HPDE6-E6E7 (cell line): ENCODE measurements at regions not wholly inside any gene's neighbourhood (a gene's known extent, or its start where the extent isn't known, plus 50 kb on each side); places are given as distances from the start of the nearest gene placed in this dataset.

Experiments
- DNase-seq: peaks from one replicate; pipeline ENCODE4 v3.0.0; 2011; ENCODE audit warnings: missing footprints; ENCODE audit errors: extremely low spot score

GRCh38 chr4:19329631-19330030 is 922.1 kb upstream of the SLIT2 start:
- DNase-seq, result no peak

GRCh38 chr4:19329077-19329476 is 922.6 kb upstream of the SLIT2 start:
- DNase-seq, result no peak

DNA sequence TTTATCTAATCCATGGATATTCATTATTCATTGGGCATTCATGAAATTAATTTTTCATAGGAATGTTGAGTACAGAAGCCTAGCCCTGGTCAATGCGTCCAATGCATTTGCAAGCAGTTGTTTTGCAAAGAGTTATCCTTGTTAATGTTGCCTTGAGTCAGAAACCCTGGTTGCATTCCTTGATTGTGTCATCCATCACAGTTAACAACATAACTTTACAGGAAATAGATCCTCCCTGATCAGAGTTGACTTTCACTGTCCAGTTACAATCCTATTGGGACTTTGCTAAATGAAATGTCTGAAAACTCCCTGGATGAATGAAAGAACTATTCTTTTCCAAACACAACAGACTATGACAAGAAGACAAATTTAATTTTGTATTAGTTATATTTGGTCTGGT is 924.3 kb upstream of the SLIT2 start:
- no peak for DNase-seq

DNA sequence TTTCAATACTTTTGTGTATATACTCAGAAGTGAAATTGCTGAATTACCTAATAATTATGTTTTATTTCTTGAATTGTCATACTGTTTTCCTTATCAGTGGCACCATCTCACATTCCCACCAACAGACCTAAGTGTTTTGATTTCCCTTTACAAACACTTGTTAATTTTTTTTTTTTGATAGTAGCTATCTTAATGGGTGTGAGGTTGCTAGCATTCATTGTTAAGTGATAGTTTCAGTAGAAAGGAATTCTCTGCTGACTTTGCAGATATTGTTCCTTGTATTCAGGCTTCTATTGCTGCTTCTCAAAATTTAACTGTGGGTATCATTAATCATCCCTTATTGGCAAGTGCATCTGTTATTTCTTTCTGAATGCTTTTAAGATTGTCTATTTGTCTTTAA is 927.5 kb upstream of the SLIT2 start:
- no peak for DNase-seq

DNA sequence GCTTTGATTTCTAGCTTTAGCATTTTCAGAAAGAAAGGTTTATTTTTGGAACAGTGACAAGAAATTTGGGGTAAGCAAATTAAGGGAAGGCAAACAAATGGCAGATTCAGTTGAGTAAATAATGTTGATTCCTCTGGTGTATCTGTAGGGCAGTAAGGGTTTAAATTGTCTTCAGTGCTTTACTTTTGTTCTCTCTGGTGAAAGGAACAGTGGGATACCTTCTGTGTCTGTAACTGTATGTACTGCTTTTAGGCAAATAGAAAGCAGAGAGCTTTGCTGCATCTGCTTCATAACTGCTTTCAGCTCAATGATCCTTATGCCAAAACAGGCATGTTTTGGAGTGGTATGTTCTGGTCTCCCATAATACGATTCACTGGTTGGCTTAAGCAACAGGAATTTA is 932.1 kb upstream of the SLIT2 start:
- DNase-seq, result no peak

DNA sequence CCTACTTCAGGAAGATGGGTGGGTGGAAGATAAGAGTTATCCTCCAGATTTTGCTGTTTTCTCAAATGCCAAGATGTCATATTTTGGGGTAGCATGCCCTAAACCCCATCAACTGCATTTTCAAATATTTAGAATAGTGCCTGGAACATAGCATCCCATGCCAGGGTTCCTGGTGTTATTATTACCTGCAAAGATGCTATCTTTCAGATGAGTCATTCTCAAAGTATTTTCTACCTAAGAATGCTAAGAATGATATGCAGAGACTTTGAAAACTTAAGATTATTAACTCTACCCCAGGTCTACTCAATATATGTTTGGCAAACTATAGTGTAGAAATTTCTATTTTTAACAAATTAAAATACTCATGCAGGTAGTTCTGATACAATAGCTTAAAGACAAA is 934.3 kb upstream of the SLIT2 start:
- DNase-seq, result no peak

GRCh38 chr4:19314116-19314515 is 937.6 kb upstream of the SLIT2 start:
- no peak for DNase-seq

GRCh38 chr4:19309378-19309777 is 942.3 kb upstream of the SLIT2 start:
- no peak for DNase-seq

DNA sequence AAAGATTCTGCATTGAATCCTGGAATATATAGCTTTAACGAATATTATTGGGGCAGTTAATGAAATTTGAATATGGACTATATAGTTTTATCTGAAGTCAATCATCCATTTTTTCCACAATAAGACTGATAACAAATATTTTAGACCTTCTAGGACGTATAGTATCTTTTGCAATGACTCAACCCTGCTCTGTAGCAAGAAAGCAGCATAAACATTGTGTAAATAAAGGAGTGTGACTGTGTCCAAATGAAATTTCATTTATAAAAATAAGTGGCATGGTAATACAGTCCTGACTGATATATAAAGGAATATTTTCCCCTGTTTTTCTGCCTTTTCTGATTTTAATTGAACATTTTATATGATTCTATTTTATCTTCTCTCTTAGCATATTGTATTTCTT is 947.7 kb upstream of the SLIT2 start:
- no peak for DNase-seq

DNA sequence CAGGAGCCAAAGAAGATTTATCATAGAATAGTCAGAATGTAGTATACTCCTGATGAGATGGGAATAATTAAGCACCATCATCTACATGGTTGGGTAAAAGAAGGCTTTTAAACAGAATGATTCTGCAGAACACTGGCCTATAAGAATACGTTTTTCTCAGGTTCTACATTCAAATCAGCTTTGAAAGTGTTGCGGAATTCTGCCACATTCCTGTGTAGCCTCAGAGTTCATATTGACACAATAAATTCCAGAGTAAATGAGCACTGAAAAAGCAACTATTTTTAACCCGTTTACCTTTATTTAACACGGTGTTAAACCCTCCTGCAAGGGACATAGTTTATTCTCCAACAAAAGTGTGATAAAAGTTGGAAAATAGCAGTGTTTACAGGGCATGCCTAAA is 950.2 kb upstream of the SLIT2 start:
- no peak for DNase-seq

DNA sequence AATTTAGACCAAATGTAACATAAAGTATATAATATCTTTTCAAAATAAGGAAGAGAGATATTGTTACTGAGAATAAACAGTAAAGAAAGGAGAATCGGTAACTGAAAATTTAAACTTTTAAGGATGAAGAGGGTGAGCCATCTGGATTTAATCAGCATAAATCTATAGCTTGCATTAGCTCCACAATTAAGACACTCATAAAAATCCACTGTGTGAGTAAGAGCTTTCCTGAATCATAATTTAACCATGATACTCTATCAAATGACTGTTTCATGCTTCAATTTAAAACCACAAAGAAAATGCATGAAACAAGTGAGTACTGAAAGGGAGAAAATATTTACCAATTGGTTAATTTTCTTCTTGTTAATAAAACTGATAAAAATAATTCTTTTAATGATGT is 951.5 kb upstream of the SLIT2 start:
- no peak for DNase-seq

GRCh38 chr4:19298998-19299397 is 952.7 kb upstream of the SLIT2 start:
- no peak for DNase-seq

GRCh38 chr4:19293781-19294180 is 957.9 kb upstream of the SLIT2 start:
- DNase-seq, result no peak

GRCh38 chr4:19293080-19293479 is 958.6 kb upstream of the SLIT2 start:
- DNase-seq, result no peak

DNA sequence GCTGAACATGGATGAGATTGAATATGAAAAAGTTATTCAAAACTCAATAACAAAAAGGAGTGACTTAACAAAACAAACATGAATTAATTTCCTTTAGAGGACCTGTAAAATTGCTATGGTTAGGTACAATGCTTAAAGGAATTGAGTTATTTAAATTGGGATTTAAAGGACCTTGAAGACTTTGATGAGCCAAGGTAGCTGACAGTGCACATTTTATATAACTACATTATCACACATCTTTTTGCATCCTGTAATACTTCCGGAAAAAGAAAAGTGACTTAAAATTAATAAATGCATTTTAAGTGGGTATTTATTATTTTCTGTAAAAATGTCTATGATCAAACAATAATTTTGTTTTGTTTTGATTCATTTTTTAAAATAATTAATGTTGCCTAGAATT is 964.8 kb upstream of the SLIT2 start:
- no peak for DNase-seq

GRCh38 chr4:19285146-19285545 is 966.6 kb upstream of the SLIT2 start:
- no peak for DNase-seq

DNA sequence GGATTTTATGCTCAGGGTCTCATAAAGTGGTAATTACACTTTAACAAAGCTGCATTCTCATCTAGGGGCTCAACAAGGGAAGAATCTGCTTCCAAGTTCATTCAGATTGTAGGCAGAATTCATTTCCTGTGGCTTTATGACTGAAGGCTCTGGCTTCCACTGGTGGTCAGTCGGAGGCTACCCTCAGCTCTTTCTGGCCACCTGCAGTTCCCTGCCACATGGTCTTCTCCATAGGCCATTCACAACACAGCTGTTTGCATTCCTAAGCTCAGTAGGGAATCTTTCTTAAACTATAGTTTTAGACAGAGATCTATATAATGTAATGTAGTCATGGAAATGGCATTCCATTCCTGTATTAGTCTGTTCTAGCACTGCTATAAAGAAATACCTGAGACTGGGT is 973.0 kb upstream of the SLIT2 start:
- no peak for DNase-seq

DNA sequence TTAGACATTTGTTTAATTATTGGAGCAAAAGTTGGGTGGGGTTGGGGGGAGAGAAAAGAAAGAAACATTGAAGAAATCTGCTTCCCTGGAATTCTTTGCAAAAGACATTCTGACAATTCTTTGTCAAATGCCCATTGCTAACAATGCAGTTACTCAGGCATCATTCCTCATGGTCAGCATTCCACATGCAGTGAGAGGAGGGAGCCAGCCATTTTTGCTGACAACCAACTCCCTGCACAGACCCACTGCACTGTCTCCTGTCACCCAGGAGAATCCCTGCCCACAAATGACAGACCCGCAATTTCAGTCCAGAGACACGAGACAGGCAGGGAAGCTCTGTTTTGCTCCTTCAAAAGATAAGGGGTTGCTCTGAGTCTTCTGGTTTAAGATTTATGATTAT is 985.1 kb upstream of the SLIT2 start:
- DNase-seq, result no peak

GRCh38 chr4:19262467-19262866 is 989.2 kb upstream of the SLIT2 start:
- no peak for DNase-seq

- no peak for DNase-seq
Observed at GRCh38 chr4:19260346-19260745, 991.4 kb upstream of the SLIT2 start.

GRCh38 chr4:19259920-19260319 is 991.8 kb upstream of the SLIT2 start:
- DNase-seq, result no peak

GRCh38 chr4:19256823-19257222 is 994.9 kb upstream of the SLIT2 start:
- DNase-seq, result no peak

GRCh38 chr4:19254486-19254885 is 997.2 kb upstream of the SLIT2 start:
- no peak for DNase-seq

DNA sequence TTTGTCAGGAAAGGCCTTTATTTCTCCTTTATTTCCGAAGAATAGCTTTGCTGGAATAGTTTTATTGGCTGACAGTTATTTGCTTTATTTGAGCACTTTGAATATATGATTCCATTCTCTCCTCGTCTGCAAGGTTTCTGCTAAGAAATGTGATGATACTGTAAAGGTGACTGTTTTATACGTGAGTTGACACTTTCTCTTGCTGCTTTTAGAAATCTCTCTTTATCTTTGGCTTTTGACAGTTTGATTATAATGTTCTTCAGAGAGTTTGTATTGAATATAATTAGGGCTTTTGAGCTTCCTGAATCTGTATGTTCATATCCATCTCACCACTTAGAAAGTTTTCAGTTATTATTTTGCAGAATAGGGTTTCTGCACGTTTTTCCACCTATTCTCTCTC is 1003.7 kb upstream of the SLIT2 start:
- DNase-seq, result no peak

DNA sequence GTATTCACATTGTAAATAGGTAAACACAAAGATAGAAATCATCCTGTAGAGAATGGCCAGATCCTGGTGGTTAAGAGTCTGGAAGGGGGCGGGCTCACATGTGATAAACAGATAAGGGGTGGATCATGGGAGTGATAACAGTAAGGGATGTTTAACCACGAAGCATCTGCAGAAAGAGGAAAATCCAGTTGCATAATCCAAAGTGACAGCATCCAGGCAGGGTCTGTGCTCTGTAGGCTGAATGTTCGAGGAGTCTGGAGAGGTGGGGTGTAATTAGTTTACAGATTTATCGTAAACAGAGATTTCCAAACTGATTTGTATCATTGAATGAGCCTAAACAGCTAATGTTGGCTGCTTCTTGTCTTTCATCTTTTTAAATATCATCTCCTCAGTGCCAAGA is 1009.8 kb upstream of the SLIT2 start:
- DNase-seq, result no peak
